ENCODE measurements at regions not wholly inside any gene's neighbourhood (a gene's known extent, or its start where the extent isn't known, plus 50 kb on each side); places are given as distances from the start of the nearest gene placed in this dataset.

DNA sequence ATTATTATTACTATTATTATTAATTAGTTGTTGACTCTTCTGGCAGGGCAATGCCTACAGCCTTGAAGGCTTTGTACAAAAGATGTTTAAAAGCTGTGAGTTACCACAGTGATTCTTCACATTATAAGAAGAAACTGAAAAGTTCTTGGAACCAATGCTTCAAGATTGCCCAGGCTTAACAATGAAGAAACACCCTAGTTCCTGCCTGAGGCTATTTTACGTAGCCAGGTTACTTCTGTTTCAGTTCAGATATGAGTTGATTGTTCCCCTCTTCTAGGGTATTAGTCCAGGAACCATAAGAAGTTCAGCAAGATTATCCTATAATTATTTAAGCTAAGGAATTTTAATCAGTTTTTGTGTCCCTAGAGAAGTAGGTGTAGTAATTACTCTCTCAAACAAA, 154.6 kb upstream of the CDH12 start:
- Histone ChIP-seq H3K79me2 (ENCODE audit: insufficient read depth, low read length) (no peaks in the 10 kb centered on the region), H3K4me3 (ENCODE audit: low read depth, low read length, poor library complexity, severe bottlenecking) (no peak overlapping the region), H3K27me3 (ENCODE audit: insufficient read depth, low read length) (no peaks in the 10 kb centered on the region), H3K4me1 (ENCODE audit: insufficient read depth, low read length, severe bottlenecking) (peaks cover 8% of the 10 kb centered on the region), H3K36me3 (ENCODE audit: insufficient read depth, low read length) (no peaks in the 10 kb centered on the region), H2AFZ (ENCODE audit: low read length) (no peak overlapping the region), H3K9me2 (ENCODE audit: low read depth, low read length) (no peaks in the 10 kb centered on the region), H3K9me3 (ENCODE audit: low read length) (no peaks in the 10 kb centered on the region), H3K27ac (ENCODE audit: low read depth, low read length, poor library complexity, severe bottlenecking) (no peak overlapping the region), H3F3A (ENCODE audit: insufficient read depth, low read length) (no peaks in the 10 kb centered on the region), H3K4me2 (ENCODE audit: low read length) (no peak overlapping the region), H4K20me1 (ENCODE audit: insufficient read depth, low read length) (no peaks in the 10 kb centered on the region), H3K9ac (ENCODE audit: low read length) (no peak overlapping the region)
- TF ChIP-seq, protein P1, sequence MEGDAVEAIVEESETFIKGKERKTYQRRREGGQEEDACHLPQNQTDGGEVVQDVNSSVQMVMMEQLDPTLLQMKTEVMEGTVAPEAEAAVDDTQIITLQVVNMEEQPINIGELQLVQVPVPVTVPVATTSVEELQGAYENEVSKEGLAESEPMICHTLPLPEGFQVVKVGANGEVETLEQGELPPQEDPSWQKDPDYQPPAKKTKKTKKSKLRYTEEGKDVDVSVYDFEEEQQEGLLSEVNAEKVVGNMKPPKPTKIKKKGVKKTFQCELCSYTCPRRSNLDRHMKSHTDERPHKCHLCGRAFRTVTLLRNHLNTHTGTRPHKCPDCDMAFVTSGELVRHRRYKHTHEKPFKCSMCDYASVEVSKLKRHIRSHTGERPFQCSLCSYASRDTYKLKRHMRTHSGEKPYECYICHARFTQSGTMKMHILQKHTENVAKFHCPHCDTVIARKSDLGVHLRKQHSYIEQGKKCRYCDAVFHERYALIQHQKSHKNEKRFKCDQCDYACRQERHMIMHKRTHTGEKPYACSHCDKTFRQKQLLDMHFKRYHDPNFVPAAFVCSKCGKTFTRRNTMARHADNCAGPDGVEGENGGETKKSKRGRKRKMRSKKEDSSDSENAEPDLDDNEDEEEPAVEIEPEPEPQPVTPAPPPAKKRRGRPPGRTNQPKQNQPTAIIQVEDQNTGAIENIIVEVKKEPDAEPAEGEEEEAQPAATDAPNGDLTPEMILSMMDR (IDR thresholded peaks at IDR 0.05; ENCODE audit: low read length), result no peak
- TF ChIP-seq EZH2 (IDR thresholded peaks at IDR 0.05; ENCODE audit: borderline replicate concordance, low read length), result no peak

- Histone ChIP-seq H4K20me1 (ENCODE audit: insufficient read depth, low read length) (no peaks in the 10 kb centered on the region), H2AFZ (ENCODE audit: low read length) (no peak overlapping the region), H3K79me2 (ENCODE audit: insufficient read depth, low read length) (no peaks in the 10 kb centered on the region), H3K4me2 (ENCODE audit: low read length) (no peak overlapping the region), H3K36me3 (ENCODE audit: insufficient read depth, low read length) (no peaks in the 10 kb centered on the region), H3K27me3 (ENCODE audit: insufficient read depth, low read length) (no peaks in the 10 kb centered on the region), H3K4me1 (ENCODE audit: insufficient read depth, low read length, severe bottlenecking) (peaks cover 3% of the 10 kb centered on the region), H3F3A (ENCODE audit: insufficient read depth, low read length) (no peaks in the 10 kb centered on the region), H3K9ac (ENCODE audit: low read length) (no peak overlapping the region), H3K4me3 (ENCODE audit: low read depth, low read length, poor library complexity, severe bottlenecking) (no peak overlapping the region), H3K9me3 (ENCODE audit: low read length) (no peaks in the 10 kb centered on the region), H3K27ac (ENCODE audit: low read depth, low read length, poor library complexity, severe bottlenecking) (no peak overlapping the region), H3K9me2 (ENCODE audit: low read depth, low read length) (no peaks in the 10 kb centered on the region)
- TF ChIP-seq, protein P1 (IDR thresholded peaks at IDR 0.05; ENCODE audit: low read length), result no peak
- TF ChIP-seq EZH2 (IDR thresholded peaks at IDR 0.05; ENCODE audit: borderline replicate concordance, low read length), result no peak
These were observed 154.1 kb upstream of the CDH12 start for GRCh38 chr5:23007236-23007635.

DNA sequence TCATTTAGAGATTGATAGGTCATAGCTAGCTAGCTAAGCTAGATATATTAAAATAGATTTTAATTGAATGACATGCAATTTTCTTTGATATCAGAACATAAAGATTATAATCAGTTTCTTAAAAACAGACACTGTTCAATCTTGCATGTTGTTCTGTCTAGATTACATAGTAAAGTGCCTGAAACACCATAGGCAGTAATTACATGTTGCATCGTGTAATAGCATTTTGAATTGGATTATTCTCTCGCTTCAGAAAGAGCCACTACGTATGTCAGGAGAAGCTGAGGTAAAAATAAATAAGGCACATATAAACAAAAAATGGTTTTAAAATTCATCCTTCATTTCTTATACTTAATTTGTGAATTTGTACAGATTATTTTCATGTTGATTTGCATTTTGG, 148.0 kb upstream of the CDH12 start:
- no peak overlapping the region for H3K27ac ChIP-seq (ENCODE audit: low read depth, low read length, poor library complexity, severe bottlenecking)
- H4K20me1 ChIP-seq (ENCODE audit: insufficient read depth, low read length), result no peaks in the 10 kb centered on the region
- H3K9ac ChIP-seq (ENCODE audit: low read length), result no peak overlapping the region
- no peaks in the 10 kb centered on the region for H3K9me3 ChIP-seq (ENCODE audit: low read length)
- H2AFZ ChIP-seq (ENCODE audit: low read length), result no peak overlapping the region
- TF ChIP-seq, protein P1 (IDR thresholded peaks at IDR 0.05; ENCODE audit: low read length), result no peak
- TF ChIP-seq EZH2 (IDR thresholded peaks at IDR 0.05; ENCODE audit: borderline replicate concordance, low read length), result no peak
- H3F3A ChIP-seq (ENCODE audit: insufficient read depth, low read length), result no peaks in the 10 kb centered on the region
- H3K4me2 ChIP-seq (ENCODE audit: low read length), result no peak overlapping the region
- H3K4me3 ChIP-seq (ENCODE audit: low read depth, low read length, poor library complexity, severe bottlenecking), result no peak overlapping the region
- H3K4me1 ChIP-seq (ENCODE audit: insufficient read depth, low read length, severe bottlenecking), result no peaks in the 10 kb centered on the region
- no peaks in the 10 kb centered on the region for H3K36me3 ChIP-seq (ENCODE audit: insufficient read depth, low read length)
- no peaks in the 10 kb centered on the region for H3K27me3 ChIP-seq (ENCODE audit: insufficient read depth, low read length)
- no peaks in the 10 kb centered on the region for H3K79me2 ChIP-seq (ENCODE audit: insufficient read depth, low read length)
- H3K9me2 ChIP-seq (ENCODE audit: low read depth, low read length), result no peaks in the 10 kb centered on the region
